HPDE6-E6E7 (cell line): ENCODE measurements at regions not wholly inside any gene's neighbourhood (a gene's known extent, or its start where the extent isn't known, plus 50 kb on each side); places are given as distances from the start of the nearest gene placed in this dataset.

Source experiments
- DNase-seq: peaks from one replicate; pipeline ENCODE4 v3.0.0; 2011; ENCODE audit warnings: missing footprints; ENCODE audit errors: extremely low spot score

DNA sequence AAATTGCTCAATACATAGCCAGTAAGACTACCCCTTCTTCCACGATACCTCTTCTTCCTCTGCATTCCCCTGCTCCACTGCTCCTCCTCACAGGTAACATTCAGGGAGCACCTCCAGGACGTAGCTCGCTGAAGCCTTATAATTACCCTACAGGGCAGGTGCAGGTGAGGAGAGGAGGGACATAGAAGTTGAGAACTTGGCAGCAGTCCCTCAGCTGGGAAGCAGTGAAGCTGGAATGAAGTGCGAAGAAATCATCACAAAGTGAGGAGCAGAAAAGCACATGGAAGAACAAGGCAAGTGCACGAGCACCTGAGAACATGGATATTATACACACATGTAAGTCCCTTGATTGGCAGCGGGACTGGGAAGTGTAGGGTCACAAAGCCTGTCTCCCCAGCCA, 118.2 kb downstream of the HSD17B3 start:
- DNase-seq: no peak

DNA sequence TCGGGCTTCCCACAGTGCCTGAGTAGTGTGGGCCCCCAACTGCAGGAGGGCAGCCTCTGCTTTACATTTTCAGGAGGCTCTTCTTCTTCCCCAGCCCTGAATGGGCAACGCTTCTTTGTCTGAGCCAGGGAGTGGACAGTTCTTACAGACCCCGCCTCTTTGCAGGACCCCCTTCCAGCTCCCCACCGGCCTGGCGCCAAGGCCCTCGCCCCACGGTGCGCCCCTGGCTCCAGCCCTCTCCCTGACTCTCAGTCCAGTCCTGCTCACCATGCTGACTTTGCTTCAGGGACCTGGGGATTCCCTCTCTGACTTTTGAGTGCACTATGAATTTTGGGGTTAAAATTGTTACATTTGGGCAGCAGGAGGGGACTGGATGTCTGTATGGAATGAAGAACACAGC, 123.8 kb downstream of the HSD17B3 start:
- no peak for DNase-seq

DNA sequence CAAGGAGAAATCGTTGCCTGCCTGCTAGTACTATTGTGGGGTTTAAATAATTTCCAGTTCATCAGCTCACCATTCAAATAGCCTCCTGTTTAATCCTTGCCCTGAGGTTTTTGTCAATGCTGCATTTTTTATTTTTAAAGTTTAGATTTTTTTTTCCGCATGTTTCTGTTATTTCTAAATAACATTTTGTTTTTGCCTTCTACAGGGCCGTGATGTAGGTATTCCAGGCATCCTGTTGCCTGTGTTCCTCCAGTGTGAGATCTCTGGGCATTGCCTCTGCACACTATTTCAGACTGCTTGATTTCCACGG, 124.3 kb downstream of the HSD17B3 start:
- DNase-seq: no peak

DNA sequence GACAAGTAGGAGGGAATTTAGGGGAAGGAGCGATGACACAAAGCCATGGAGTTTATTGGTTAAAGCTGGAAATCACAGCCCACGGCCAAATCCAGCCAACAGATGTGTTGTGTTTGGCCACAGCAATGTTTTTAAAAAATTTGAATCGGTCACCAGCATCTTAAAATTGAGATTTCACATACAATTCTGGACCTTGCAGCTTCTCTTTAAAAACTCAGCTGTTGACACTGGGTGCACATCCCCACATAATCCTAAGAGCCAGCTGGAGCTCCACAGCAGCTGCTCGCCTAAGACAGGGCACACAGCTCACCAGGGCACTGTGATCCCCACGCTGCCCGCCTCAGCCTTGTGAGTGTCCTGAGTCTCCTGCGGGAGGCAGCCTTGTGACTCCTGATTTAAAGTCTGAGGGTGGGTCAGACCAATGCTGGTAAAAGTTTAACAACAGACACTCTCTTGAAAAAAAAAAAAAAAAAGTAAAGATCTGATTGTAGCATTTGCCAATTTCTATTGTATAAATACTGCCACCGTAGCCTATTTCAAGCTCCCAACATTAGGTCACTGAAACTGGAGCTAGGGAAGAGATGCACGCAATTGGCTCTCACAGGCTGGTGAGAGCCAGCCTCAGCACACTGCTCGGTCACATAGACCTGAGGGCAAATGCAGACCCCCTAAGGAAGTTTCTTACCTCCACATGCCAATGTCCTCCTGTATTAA, 124.8 kb downstream of the HSD17B3 start:
- no peak for DNase-seq

DNA sequence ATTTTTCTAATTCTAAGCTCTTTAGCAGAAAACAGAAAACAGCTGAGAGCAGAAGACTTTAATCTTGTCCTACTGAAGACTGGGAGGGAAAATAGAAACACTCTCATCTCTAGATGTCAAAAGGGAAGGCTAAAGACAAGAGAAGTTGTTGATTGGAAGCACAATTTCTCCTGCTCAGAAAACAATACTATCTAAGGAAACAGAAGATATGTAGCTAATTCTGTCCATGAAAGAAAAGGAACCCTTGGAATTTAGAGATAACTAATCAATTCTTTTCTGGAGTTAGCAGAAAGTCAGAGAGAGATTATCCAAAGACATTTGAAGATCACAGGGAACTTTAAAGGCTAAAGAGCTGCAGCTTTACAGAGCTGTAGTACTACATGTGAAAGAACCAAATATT, 126.2 kb downstream of the HSD17B3 start:
- DNase-seq: no peak

DNA sequence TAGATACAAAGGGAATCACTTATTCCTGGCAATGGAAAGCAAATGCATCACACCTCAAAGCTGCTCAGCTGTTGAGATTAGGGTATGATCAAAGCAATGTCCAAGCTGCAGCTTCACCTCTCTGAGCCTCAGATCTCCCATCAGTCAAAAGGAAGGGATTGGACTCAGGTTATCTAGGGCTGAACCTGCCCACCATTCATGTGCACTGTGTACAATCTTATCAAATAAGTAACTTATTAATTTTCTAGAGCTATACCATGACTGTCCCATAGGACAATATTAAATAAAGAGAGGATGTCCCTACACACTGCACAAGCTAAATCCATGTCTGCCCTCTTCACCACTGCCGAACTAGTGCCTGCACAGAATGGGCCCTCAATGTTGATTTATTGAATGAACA, 127.0 kb downstream of the HSD17B3 start:
- DNase-seq: no peak

DNA sequence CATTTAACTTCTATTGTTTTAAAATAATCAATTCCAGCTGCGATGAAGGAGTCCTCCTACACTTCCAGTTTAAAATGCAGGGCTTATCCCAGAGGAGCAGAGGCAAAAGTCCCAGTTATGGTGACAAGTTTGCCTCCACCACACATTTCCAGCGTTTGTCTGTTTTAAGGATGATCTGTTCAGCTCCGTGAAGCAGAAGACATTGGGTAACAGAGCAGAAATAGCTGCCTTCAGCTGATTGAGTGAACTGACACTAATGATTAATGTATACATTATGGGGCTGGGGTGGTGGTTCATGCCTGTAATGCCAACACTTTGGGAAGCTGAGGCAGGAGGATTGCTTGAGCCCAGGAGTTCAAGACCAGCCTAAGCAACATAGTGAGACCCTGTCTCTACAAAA, 127.6 kb downstream of the HSD17B3 start:
- DNase-seq: no peak

DNA sequence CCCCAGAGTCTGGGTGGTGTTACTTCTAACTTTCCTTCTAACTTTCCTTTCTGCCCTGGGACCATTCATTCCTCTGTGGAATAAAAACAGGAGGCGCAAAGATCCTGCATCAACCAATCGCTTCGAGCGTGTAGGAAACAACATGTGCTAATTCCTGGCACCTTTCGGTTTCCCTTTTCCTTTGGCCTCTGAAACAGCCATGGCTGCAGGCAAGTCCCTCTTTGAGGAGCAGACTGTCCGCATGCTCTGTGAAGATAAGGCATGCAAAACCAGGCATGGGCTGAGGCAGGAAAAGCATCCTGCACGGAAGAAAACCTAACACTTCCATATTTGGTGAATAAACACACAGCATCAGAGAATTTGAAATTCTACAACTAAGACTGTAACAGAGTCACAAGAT, 128.3 kb downstream of the HSD17B3 start:
- no peak for DNase-seq

DNA sequence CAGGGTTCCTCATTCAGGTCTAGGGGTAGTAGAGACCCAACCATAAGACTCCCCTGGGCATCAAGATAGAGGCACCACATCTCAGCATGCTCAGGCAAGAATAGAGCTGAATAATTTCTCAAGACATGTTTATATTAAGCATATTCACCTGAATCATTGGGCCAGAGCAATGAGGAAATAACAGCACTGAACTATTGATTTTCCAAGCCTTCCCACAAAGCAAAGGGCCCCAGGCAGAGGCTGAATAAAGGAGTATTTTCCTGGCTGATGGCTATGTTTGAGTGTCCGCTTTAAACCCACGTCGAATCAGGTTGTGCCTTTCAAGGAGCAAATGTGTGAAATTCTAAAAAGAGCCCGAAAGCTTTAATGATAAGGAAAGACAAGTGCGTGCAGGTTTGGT, 129.2 kb downstream of the HSD17B3 start:
- DNase-seq: no peak

DNA sequence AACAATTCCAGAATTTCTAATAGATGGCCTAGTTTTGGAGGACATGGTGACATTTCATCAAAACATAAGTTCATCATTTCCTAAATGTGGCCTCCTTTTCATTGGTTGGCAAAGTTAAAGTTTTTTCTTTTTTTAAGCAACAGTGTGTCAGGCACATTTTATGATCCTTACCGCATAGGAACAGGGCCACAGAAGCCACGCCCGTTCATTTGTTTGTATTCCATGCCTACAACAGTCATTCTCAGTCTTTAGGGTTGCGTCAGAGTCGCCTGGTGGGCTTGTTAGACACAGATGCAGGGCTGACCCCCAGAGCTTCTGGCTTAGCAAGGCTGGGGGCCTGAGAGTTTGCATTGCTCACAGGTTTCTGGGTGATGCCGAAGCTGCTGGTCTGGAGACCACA, 130.2 kb downstream of the HSD17B3 start:
- DNase-seq: no peak

DNA sequence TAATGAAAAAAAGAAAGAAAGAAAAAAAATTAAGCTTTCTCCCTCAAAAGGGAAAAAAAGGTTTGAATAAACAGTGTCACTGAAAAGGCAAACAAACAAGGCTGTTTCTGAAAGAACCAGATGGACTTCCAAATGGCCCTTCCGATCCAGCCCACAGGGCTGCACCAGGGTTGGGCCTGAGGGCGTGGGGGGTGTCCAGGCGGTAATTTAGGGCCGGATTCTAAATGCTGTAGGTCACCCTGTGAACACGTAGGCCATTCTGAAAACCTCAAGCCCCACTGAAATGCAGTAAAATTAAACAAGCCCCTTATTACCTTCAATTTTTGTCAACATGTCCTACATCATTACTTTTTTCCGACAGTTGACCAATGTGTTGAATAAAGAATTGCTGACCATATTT, 132.1 kb downstream of the HSD17B3 start:
- no peak for DNase-seq

DNA sequence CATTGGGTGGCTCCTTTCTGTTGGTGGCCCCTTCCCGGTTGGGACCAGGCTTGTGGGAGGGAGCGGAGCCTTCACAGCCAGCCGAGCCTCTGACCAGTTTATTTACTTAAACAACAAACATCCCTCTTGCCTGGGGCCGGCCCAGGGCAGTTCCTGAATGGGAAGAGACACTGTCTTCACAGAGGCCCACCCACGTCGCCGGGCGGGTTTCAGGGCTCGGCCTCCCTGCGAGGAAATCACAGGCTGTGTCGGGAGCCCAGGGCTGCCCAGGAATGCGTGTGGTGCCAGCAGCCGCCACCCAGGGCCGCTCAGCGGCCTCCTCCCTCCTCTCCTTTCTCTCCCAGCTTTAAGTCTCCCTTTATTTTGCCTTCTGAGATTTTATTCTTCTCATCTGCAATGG, 132.5 kb downstream of the HSD17B3 start:
- no peak for DNase-seq

DNA sequence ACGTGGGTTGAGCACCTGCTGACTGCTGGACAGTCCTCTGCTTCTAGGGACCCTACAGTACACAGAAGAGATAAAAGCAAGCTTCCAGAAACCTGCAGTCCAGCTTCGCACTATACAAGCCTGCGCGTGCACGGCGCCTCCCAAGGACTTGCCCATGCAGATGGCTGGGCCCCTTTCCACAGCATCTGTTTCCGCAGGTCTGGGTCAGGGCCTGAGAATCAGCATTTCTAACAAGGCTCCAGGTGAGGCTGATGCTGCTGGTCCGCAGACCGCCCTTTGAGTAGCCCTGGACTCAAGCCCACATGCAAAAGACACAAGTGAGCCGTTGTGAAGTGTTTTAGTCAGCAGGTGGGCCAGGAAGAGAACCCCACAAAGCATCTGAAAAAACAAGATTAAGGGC, 133.1 kb downstream of the HSD17B3 start:
- no peak for DNase-seq

DNA sequence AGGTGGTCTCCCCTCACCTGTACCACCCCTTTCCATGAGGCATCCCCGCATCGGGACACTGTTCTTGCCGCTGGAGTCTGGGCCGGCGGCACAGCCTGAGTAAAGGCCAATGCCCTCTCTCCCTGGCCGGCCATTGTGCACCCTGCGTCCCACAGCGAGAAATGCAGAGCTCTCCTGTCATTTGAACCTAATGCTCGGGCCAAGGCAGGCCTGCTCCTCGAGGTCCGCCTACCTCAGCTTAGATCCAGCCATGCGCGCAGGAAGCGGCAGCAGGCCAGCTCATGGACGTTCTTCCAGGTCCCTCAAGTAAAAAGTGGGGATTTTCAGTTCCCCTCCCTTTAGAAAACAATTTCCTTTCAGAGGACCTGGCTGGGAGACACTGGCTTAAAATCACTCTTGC, 135.0 kb downstream of the HSD17B3 start:
- no peak for DNase-seq

DNA sequence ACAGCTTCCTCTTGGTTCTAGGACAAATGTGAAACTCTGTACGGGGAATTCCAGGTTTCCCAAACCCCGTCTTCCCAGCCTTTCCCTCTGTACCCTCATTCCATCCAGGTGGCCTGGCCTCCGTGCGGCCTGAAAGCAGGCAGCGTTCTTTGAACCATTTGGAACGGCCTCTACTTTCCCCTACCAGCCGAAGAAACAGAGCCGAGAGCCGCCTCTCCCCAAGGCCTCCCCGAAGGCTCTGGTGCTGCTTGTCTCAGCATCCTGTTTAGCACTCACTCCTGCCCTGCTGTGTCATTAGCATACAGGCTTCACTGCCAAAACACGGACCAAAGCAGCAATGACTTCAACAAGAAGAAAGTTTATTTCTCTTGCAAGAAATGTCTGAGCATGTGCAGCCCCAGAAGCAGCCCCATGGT, 137.7 kb downstream of the HSD17B3 start:
- DNase-seq: no peak

DNA sequence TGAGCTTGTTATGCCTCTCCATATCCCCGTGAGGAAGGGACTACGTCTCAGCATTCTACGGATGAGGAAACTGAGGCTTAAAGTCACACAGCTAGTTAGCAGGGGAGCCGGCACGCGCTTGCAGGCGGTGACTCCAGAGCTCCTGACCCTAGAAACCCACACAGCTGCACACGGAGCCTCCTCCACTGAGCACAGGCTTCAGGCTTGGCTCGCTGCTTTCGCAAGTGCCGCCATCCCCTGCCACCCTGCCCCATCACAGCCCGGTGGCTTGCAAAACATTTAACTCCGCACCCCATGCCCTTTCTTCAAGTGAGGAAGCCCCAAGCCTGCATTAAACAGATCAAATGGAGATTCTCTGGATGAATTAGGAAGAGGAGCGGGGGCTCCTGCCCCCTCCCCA, 138.3 kb downstream of the HSD17B3 start:
- no peak for DNase-seq

DNA sequence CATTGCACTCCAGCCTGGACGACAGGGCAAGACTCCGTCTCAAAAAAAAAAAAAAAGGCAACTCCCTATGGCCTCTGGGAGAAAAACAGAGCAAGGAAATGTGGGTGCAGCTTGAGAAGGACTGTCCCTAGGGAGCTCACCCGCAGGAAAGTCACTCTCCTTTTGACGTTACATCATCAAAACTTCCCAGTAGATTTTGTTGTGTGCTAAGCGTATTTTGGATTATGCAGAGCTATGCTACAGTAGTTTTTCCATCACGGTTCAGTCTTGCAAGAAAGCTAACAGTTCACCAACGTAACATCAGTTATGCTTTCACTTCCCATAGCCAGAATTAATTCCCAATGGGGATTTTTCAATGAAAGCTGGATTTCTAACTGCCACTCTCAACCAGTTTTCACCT, 138.8 kb downstream of the HSD17B3 start:
- no peak for DNase-seq

DNA sequence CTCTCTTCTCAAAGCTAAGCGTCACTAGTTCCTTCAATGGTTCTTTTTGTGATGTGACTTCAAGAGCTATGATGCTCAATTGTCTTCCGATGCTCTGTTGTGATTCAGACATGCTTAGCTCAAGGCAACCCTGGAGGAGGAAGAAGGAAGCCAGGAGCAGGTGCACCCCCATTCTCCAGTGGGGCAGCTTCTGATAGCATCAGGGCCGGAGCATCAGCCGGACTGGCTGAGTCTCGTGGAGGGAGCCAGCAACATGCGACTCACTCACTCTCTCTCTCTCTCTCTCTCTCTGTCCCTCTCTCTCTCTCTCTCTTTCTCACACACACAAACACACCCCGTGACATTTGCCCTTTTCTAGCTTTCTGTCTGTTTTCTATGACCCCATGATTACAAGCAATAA, 140.2 kb downstream of the HSD17B3 start:
- DNase-seq: no peak

DNA sequence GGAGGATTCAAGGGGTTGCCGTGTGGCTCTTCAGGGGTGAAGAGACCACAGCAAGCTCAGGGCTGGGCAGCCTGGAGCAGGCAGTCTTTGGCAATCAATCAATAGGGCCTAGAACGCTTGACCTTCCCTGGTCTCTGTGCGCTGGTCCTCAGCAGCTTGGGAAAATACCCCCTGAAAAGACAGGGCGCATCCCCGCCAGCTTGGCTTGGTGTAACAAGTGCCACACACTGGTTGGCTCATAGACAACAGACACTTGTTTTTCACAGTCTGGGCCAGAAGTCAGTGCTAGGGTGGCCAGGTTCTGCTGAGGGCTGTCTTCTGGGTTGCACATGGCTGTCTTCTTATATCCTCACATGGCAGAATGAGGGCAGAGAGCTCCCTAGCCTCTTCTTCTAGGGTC, 141.1 kb downstream of the HSD17B3 start:
- DNase-seq: no peak

DNA sequence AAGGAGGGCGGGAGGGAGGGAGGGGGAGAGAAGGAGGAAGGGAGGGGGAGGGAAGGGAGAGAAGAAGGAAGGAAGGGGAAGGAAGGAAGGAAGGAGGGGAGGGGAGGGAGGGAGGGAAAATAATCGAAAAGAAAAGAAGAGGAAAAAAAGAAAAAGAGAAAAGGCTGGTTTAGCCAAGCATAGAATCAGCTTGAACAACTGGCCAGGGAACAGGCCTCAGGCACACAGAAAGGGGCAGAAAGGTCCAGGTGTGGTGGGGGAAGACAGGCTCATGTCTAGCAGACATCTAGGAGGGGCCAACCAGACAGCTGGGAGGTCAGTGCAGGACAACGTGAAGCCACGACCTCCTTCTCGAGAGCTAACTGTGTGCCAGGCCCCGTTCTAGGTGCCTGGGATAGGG, 141.8 kb downstream of the HSD17B3 start:
- no peak for DNase-seq

DNA sequence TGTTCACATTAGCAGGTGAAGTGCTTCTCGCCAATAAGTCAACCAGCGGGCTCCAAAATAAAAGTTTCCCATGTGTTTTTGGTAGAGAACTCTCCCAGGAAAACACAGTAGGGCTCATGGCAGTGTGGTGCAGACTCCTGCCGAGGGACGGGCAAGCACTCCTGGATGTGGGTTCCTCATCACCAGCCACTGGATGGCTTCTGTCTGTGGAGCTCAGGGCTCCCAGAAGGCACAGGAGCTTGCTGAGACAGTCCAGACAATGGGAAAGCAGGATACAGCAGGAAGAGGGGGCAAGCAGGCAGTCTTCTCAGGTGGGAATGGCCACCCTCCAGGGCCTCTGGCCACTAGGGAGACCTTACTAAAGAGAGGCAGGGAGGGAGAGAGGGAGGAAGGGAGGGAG, 142.4 kb downstream of the HSD17B3 start:
- DNase-seq: no peak

DNA sequence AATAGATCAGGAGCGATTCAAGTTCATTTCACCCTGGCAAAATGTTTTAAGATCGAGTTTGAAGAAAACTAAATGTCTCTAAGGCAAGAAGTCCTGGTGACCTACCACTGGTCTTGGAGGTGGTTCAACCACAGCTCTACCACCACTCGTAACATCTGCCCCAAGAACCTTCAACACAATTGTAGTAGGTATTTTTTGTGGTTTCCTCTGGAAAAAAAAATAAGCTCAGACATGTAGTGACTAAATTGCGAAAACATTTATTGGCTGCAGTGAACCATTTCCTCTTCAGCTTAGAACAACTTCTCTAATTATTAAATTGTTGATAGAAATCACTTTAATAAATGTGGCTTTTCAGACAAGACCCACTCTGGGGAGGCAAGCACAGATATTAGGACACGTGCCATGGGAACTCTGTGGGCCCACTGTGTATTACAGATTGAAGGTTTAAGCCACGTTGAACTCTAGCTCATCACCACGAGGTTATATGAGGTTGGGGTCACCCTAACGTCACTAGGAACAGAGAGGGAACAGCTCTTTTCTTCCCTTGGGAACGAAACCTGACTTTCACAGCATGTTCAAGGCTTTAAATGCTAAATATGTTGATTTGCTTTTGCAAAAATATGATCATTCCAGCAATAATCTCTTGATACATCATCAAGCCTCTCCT, 142.9 kb downstream of the HSD17B3 start:
- DNase-seq: no peak

DNA sequence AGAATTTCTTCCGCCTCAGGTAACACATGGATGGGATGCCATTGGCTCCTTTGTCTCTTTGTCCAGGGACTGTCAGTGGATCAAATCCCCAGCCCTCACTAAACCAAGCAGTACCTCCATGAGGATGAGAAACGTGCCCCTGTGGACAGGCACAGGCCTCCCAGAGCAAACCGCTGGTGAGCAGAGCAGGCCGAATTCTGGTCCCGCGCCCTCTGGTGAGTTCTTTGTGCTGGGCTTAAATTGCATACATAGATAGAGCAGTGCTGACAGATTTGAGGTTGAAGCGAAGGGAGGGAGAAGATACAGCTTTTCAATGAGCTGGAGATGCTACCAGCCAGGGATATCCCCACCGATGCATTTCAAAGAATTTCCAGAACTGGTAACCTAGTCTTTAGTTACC, 143.8 kb downstream of the HSD17B3 start:
- DNase-seq: no peak

DNA sequence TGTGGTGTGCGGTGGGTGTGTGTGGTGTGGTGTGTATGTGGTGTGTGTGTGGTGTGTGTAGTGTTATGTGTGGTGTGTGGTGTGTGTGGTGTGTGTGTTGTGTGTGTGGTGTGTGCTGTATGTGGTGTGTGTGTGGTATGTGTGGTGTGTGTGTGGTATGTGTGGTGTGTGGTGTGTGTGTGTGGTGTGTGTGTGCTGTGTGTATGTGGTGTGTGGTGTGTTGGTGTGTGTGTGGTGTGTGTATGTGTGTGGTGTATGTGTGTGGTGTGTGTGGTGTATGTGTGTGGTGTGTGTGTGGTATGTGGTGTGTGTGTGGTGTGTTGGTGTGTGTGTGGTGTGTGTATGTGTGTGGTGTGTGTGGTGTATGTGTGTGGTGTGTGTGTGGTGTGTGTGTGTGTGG, 144.3 kb downstream of the HSD17B3 start:
- DNase-seq: no peak
